GM21528 (cell line): ENCODE measurements at regions not wholly inside any gene's neighbourhood (a gene's known extent, or its start where the extent isn't known, plus 50 kb on each side); places are given as distances from the start of the nearest gene placed in this dataset.
"Not testable (repeated sequence)": the region's sequence is repeated elsewhere in the genome, so short reads cannot be mapped to it uniquely, and the experiment has no call there.

Experiments
- ATAC-seq: cut with Tn5 transposase; IDR thresholded peaks from one replicate; pipeline ENCODE4 v1.9.1; 2021; ENCODE audit warnings: mild to moderate bottlenecking, moderate library complexity; ENCODE audit not compliant: unreplicated experiment, low FRiP score

- no peak for ATAC-seq
Measured at GRCh38 chr10:131363416-131363815, 51.9 kb upstream of the TCERG1L start.

- no peak for ATAC-seq
Measured at GRCh38 chr10:131371571-131371970, 60.0 kb upstream of the TCERG1L start.

GRCh38 chr10:131381576-131381975 is 70.1 kb upstream of the TCERG1L start:
- no peak for ATAC-seq

GRCh38 chr10:131385161-131385872 is 73.8 kb upstream of the TCERG1L start:
- ATAC-seq, result not testable (repeated sequence)

GRCh38 chr10:131387018-131387529 is 75.6 kb upstream of the TCERG1L start:
- no peak for ATAC-seq

GRCh38 chr10:131391936-131392335 is 80.4 kb upstream of the TCERG1L start:
- no peak for ATAC-seq

GRCh38 chr10:131396121-131397050 is 84.9 kb upstream of the TCERG1L start:
- no peak for ATAC-seq

- ATAC-seq, result no peak
Measured at GRCh38 chr10:131398166-131398565, 86.6 kb upstream of the TCERG1L start.

GRCh38 chr10:131399981-131400380 is 88.5 kb upstream of the TCERG1L start:
- no peak for ATAC-seq

GRCh38 chr10:131400513-131400912 is 89.0 kb upstream of the TCERG1L start:
- ATAC-seq, result no peak

- no peak for ATAC-seq
Measured at GRCh38 chr10:131402771-131403650, 91.5 kb upstream of the TCERG1L start.

- no peak for ATAC-seq
Measured at GRCh38 chr10:131403936-131404335, 92.4 kb upstream of the TCERG1L start.

- ATAC-seq, result no peak
Measured at GRCh38 chr10:131404886-131405285, 93.4 kb upstream of the TCERG1L start.

- ATAC-seq, result no peak
Measured at GRCh38 chr10:131406676-131407392, 95.3 kb upstream of the TCERG1L start.

- ATAC-seq, result no peak
Measured at GRCh38 chr10:131418681-131419080, 107.2 kb upstream of the TCERG1L start.

GRCh38 chr10:131419797-131420196 is 108.3 kb upstream of the TCERG1L start:
- no peak for ATAC-seq

GRCh38 chr10:131420867-131421266 is 109.3 kb upstream of the TCERG1L start:
- no peak for ATAC-seq

- ATAC-seq, result no peak
Measured at GRCh38 chr10:131421381-131421780, 109.9 kb upstream of the TCERG1L start.

GRCh38 chr10:131422731-131423130 is 111.2 kb upstream of the TCERG1L start:
- no peak for ATAC-seq

GRCh38 chr10:131424053-131424452 is 112.5 kb upstream of the TCERG1L start:
- ATAC-seq, result no peak
